Upper lobe of right lung (tissue), 1 donor: ENCODE measurements at regions not wholly inside any gene's neighbourhood (a gene's known extent, or its start where the extent isn't known, plus 50 kb on each side); places are given as distances from the start of the nearest gene placed in this dataset.

ENCODE experiments used
- ATAC-seq: fragments of 200-7000 bp; cut with Tn5 transposase; one replicate; pipeline ENCODE4 v1.9.1; 2020; ENCODE audit warnings: mild to moderate bottlenecking, moderate library complexity
- DNase-seq: peaks from one replicate; pipeline ENCODE4 v3.0.0-alpha.2; 2020
- H3K27ac ChIP-seq: fragments of 200-600 bp; one replicate; pipeline ENCODE4 v1.8.0; 2022
- H3K27me3 ChIP-seq: fragments of 200-600 bp; one replicate; pipeline ENCODE4 v1.8.0; 2022; ENCODE audit warnings: mild to moderate bottlenecking
- H3K36me3 ChIP-seq: fragments of 200-600 bp; one replicate; pipeline ENCODE4 v1.8.0; 2022
- H3K4me1 ChIP-seq: fragments of 200-600 bp; one replicate; pipeline ENCODE4 v1.8.0; 2022
- H3K4me3 ChIP-seq: fragments of 200-600 bp; one replicate; pipeline ENCODE4 v1.8.0; 2022; ENCODE audit warnings: mild to moderate bottlenecking
- H3K9me3 ChIP-seq: fragments of 200-600 bp; one replicate; pipeline ENCODE4 v1.8.0; 2022
- CTCF ChIP-seq: fragments of 200-600 bp; IDR thresholded peaks from one replicate; pipeline ENCODE4 v1.8.0; 2022; ENCODE audit warnings: antibody characterized with exemption
- intact Hi-C: fragments of 100-400 bp; cut with DNase I; formaldehyde crosslinking; loops from one replicate; pipeline ENCODE4 v1.11.0; 2022
- donor health status: DM: no; HTN: yes; CAD: no; lungs with severe emphysema.

DNA sequence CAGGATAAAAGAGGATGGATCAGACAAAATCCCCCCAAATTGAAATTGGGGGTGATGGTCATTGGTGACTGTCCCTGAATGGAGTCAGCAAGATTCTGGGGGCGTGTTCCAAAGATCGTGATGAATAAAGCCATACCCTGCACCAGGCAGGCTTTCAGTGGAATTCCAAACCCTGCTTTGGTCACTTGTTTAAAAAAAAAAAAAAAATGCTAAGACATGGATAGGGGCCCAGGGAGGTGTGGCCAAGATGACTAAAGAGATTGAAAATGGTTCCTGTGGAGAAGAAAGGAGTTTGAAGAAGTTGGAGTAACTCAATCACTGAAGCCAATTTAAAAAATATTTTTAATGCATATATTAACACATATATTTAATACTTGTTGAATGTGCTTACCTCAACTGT, 161.4 kb upstream of the KCNG1 start:
- no peaks in the 10 kb centered on the region for H3K4me1 ChIP-seq
- H3K27me3 ChIP-seq: peaks cover 2% of the 10 kb centered on the region
- H3K9me3 ChIP-seq: no peaks in the 10 kb centered on the region
- H3K27ac ChIP-seq: no peak overlapping the region
- no peak for TF ChIP-seq CTCF
- no peak for ATAC-seq
- no peak for DNase-seq
- intact Hi-C loops: no loop called here
- H3K36me3 ChIP-seq: no peaks in the 10 kb centered on the region
- H3K4me3 ChIP-seq: no peak overlapping the region

DNA sequence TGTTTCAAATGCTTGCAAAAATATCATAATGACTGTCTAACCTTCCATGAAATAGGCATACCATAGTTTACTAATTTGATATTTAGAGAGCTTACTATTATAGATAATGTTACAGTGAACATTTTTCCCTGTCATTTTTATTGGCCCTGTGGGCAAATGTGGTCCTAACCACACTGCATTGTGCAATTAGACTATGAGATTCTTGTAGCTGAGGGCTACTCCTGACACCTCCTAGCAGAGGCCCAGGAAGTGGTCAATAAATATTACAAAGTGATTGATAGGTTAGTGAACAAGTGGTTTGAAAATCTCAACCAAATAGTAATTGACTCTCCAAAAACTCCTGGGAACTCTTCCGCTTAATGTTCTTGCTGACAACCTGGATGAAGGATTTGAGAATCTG, 160.5 kb upstream of the KCNG1 start:
- Histone ChIP-seq H3K36me3 (no peaks in the 10 kb centered on the region), H3K4me3 (no peak overlapping the region), H3K4me1 (no peaks in the 10 kb centered on the region), H3K27ac (no peak overlapping the region), H3K9me3 (no peaks in the 10 kb centered on the region), H3K27me3 (peaks cover 7% of the 10 kb centered on the region)
- DNase-seq (no peak), ATAC-seq (no peak)
- intact Hi-C loops: no loop called here
- TF ChIP-seq CTCF: no peak

- ATAC-seq: no peak
- intact Hi-C loops: no loop called here
- no peak overlapping the region for H3K27ac ChIP-seq
These were observed 159.7 kb upstream of the KCNG1 start for GRCh38 chr20:51182571-51182970.

GRCh38 chr20:51178153-51178552, 155.2 kb upstream of the KCNG1 start:
- peaks cover 15% of the 10 kb centered on the region for H3K27me3 ChIP-seq
- DNase-seq: no peak
- intact Hi-C loops: no loop called here
- no peaks in the 10 kb centered on the region for H3K4me1 ChIP-seq
- ATAC-seq: no peak
- no peak overlapping the region for H3K27ac ChIP-seq
- H3K4me3 ChIP-seq: no peak overlapping the region
- H3K9me3 ChIP-seq: no peaks in the 10 kb centered on the region
- H3K36me3 ChIP-seq: no peaks in the 10 kb centered on the region
- no peak for TF ChIP-seq CTCF

More at GRCh38 chr20:51182571-51182970, 159.7 kb upstream of the KCNG1 start:
- H3K9me3 ChIP-seq: no peaks in the 10 kb centered on the region
- H3K27me3 ChIP-seq: peaks cover 11% of the 10 kb centered on the region
- no peak for DNase-seq
- TF ChIP-seq CTCF: no peak
- no peaks in the 10 kb centered on the region for H3K4me1 ChIP-seq
- H3K4me3 ChIP-seq: no peak overlapping the region
- no peaks in the 10 kb centered on the region for H3K36me3 ChIP-seq

GRCh38 chr20:51176876-51177275, 154.0 kb upstream of the KCNG1 start:
- no peak for TF ChIP-seq CTCF
- DNase-seq: no peak
- Histone ChIP-seq H3K4me3 (no peak overlapping the region), H3K27ac (no peak overlapping the region), H3K27me3 (peaks cover 22% of the 10 kb centered on the region), H3K9me3 (no peaks in the 10 kb centered on the region), H3K36me3 (no peaks in the 10 kb centered on the region), H3K4me1 (no peaks in the 10 kb centered on the region)
- intact Hi-C loops: no loop called here
- no peak for ATAC-seq

DNA sequence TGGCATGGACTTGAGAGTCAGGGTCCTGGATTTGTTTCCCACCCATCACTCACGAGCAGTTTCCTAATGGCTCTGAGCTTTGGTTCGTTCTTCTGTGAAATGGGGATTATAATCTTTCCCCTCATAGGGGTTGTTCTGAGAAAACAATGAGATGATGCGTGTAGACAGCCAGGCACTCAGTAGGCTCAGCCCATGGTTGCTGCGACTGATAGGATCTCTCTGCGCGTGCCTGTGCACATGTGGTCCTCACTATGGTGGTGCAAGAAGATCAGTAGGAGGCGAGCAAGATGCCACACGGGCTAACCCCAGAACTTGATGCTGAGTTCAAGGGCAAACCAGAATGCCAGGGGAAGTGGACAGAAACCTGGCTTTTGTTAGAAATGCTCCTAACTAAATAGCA, 153.5 kb upstream of the KCNG1 start:
- H3K4me3 ChIP-seq: no peak overlapping the region
- DNase-seq (no peak), ATAC-seq (no peak)
- H3K4me1 ChIP-seq: no peaks in the 10 kb centered on the region
- H3K27me3 ChIP-seq: peaks cover 25% of the 10 kb centered on the region
- H3K27ac ChIP-seq: no peak overlapping the region
- no peak for TF ChIP-seq CTCF
- H3K36me3 ChIP-seq: no peaks in the 10 kb centered on the region
- no peaks in the 10 kb centered on the region for H3K9me3 ChIP-seq
- intact Hi-C loops: no loop called here
